ENCODE measurements at regions not wholly inside any gene's neighbourhood (a gene's known extent, or its start where the extent isn't known, plus 50 kb on each side); places are given as distances from the start of the nearest gene placed in this dataset.

DNA sequence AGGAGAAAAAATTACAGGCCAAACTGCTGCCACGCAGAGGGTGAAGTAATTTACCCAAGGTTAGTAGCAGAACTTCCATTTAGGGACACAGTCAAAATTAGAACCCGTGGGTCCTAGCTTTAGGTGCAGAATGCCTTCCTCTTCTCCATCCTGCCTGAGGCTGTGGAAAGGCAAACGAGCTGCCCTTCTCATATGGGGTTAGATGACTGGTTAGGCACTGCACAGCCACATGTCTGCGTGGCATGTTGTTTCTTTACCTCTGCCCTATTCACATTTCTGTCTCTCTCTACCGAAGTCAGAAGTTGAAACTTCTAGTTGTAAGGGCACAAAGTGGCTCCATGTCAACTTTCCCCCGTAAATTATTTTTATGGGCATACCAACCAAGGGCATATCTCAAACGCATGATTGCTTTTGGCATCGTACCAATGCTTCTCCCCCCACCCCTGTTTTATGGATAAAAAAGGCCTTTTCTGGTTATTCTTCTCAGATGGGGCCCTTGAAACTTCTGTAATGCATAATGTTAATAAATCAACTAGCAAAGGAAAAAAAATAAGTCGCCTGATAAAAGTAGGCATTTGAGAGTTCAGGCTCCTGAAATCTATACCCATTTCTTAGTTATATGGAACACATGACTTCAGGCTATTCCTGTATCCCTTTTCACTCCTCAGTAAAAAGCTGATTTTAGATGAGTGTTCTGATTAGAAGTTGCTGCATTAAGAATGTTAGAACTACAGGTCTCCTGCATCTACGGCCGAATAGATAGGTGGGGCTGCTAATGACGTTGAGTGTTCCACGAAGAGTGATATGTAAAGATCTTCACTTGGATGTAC is 139.6 kb upstream of the NRIP1 start:
- TF ChIP-seq RAD21 (IDR thresholded peaks at IDR 0.05; ENCODE audit: insufficient read depth, low read depth, low read length) (no peak), ZNF384 (IDR thresholded peaks at IDR 0.05; ENCODE audit: borderline replicate concordance, low read depth, low read length) (no peak), EZH2 (IDR thresholded peaks at IDR 0.05; ENCODE audit: borderline replicate concordance, control insufficient read depth, low read depth, low read length) (no peak), NRF1 (conservative IDR thresholded peaks at IDR 0.05; ENCODE audit: low read depth, low read length) (no peak), POLR2A (IDR thresholded peaks at IDR 0.05; ENCODE audit: low read depth, low read length) (no peak), CHD1 (IDR thresholded peaks at IDR 0.05; ENCODE audit: low read depth, low read length) (no peak), YBX1 (IDR thresholded peaks at IDR 0.05) (no peak), CBX3 (IDR thresholded peaks at IDR 0.05; ENCODE audit: borderline replicate concordance, low read depth) (no peak), GABPA (IDR thresholded peaks at IDR 0.05; ENCODE audit: low read depth) (no peak)
- TF ChIP-seq, protein P1, sequence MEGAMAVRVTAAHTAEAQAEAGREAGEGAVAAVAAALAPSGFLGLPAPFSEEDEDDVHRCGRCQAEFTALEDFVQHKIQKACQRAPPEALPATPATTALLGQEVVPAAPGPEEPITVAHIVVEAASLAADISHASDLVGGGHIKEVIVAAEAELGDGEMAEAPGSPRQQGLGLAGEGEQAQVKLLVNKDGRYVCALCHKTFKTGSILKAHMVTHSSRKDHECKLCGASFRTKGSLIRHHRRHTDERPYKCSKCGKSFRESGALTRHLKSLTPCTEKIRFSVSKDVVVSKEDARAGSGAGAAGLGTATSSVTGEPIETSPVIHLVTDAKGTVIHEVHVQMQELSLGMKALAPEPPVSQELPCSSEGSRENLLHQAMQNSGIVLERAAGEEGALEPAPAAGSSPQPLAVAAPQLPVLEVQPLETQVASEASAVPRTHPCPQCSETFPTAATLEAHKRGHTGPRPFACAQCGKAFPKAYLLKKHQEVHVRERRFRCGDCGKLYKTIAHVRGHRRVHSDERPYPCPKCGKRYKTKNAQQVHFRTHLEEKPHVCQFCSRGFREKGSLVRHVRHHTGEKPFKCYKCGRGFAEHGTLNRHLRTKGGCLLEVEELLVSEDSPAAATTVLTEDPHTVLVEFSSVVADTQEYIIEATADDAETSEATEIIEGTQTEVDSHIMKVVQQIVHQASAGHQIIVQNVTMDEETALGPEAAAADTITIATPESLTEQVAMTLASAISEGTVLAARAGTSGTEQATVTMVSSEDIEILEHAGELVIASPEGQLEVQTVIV (IDR thresholded peaks at IDR 0.05; ENCODE audit: borderline replicate concordance, partially characterized antibody) = no peak
- TF ChIP-seq, protein P2, sequence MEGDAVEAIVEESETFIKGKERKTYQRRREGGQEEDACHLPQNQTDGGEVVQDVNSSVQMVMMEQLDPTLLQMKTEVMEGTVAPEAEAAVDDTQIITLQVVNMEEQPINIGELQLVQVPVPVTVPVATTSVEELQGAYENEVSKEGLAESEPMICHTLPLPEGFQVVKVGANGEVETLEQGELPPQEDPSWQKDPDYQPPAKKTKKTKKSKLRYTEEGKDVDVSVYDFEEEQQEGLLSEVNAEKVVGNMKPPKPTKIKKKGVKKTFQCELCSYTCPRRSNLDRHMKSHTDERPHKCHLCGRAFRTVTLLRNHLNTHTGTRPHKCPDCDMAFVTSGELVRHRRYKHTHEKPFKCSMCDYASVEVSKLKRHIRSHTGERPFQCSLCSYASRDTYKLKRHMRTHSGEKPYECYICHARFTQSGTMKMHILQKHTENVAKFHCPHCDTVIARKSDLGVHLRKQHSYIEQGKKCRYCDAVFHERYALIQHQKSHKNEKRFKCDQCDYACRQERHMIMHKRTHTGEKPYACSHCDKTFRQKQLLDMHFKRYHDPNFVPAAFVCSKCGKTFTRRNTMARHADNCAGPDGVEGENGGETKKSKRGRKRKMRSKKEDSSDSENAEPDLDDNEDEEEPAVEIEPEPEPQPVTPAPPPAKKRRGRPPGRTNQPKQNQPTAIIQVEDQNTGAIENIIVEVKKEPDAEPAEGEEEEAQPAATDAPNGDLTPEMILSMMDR (IDR thresholded peaks at IDR 0.05 in 2 of 3, conservative IDR thresholded peaks at IDR 0.05 in 1 of 3; ENCODE audit: control insufficient read depth in 2 of 3, extremely low read depth in 1 of 3, insufficient read depth in 1 of 3, low read depth in 3 of 3, low read length in 3 of 3) = no peak
- TF ChIP-seq, protein P3, sequence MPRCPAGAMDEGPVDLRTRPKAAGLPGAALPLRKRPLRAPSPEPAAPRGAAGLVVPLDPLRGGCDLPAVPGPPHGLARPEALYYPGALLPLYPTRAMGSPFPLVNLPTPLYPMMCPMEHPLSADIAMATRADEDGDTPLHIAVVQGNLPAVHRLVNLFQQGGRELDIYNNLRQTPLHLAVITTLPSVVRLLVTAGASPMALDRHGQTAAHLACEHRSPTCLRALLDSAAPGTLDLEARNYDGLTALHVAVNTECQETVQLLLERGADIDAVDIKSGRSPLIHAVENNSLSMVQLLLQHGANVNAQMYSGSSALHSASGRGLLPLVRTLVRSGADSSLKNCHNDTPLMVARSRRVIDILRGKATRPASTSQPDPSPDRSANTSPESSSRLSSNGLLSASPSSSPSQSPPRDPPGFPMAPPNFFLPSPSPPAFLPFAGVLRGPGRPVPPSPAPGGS (IDR thresholded peaks at IDR 0.05; ENCODE audit: borderline replicate concordance, insufficient read depth, low read depth, low read length, poor library complexity, severe bottlenecking) = no peak
